ENCODE measurements at regions not wholly inside any gene's neighbourhood (a gene's known extent, or its start where the extent isn't known, plus 50 kb on each side); places are given as distances from the start of the nearest gene placed in this dataset.

GRCh38 chr1:234963180-234963903 lies 165.3 kb downstream of the TOMM20 start (continued):
- TF ChIP-seq ZFP91 (CRISPR knock-in tag; IDR thresholded peaks at IDR 0.05; ENCODE audit: borderline replicate concordance): no peak; the same call in 1 of the 2 replicates
- no peak for TF ChIP-seq EHMT2 (IDR thresholded peaks at IDR 0.05; ENCODE audit: borderline replicate concordance, low read depth, low read length)
- TF ChIP-seq PPARG (CRISPR knock-in tag; conservative IDR thresholded peaks at IDR 0.05): peak; percentile 90
- TF ChIP-seq POLR2A (IDR thresholded peaks at IDR 0.05; ENCODE audit: insufficient read depth in 1 of 2, low read depth in 2 of 2, low read length in 2 of 2): peak; percentile 70 to 80
- TF ChIP-seq ZNF607 (CRISPR knock-in tag; IDR thresholded peaks at IDR 0.05; ENCODE audit: borderline replicate concordance): 0 out of 2 replicates have a peak, but pooled peaks have one; percentile 62
- no peak for TF ChIP-seq PCBP1 (IDR thresholded peaks at IDR 0.05; ENCODE audit: borderline replicate concordance, low read depth, low read length)
- TF ChIP-seq XBP1 (CRISPR knock-in tag; IDR thresholded peaks at IDR 0.05): 0 out of 2 replicates have a peak, but pooled peaks have one; percentile 37
- TF ChIP-seq ATF7 (IDR thresholded peaks at IDR 0.05): no peak
- TF ChIP-seq ATF7 (CRISPR knock-in tag; IDR thresholded peaks at IDR 0.05): peak; percentile 75; the same call in 1 of the 2 replicates
- peak; percentile 85; the same call in 1 of the 2 replicates for TF ChIP-seq SAP130 (CRISPR knock-in tag; IDR thresholded peaks at IDR 0.05; ENCODE audit: low read depth)
- no peak for TF ChIP-seq ZFP37 (CRISPR knock-in tag; IDR thresholded peaks at IDR 0.05; ENCODE audit: borderline replicate concordance)
- no peak for TF ChIP-seq ZNF724P (CRISPR knock-in tag; IDR thresholded peaks at IDR 0.05; ENCODE audit: borderline replicate concordance)
- TF ChIP-seq KLF16 (CRISPR knock-in tag; IDR thresholded peaks at IDR 0.05): peak in 1 of 2 experiments; percentile 69; a peak in 2 of 4 replicates
- no peak for TF ChIP-seq ZBTB2 (CRISPR knock-in tag; IDR thresholded peaks at IDR 0.05; ENCODE audit: low read depth)
- no peak for TF ChIP-seq ZNF530 (CRISPR knock-in tag; IDR thresholded peaks at IDR 0.05; ENCODE audit: low read depth)
- TF ChIP-seq BCL3 (CRISPR knock-in tag; IDR thresholded peaks at IDR 0.05): no peak
- no peak for TF ChIP-seq EED (CRISPR knock-in tag; IDR thresholded peaks at IDR 0.05)
- TF ChIP-seq ZNF704 (CRISPR knock-in tag; IDR thresholded peaks at IDR 0.05; ENCODE audit: borderline replicate concordance): no peak
- peak; percentile 86 for TF ChIP-seq POLR2AphosphoS5 (IDR thresholded peaks at IDR 0.05; ENCODE audit: low read depth, low read length)
- peak; percentile 7 to 56; a peak in 1 of 4 replicates for TF ChIP-seq NR2F1 (CRISPR knock-in tag; IDR thresholded peaks at IDR 0.05)
- TF ChIP-seq KLF11 (CRISPR knock-in tag; IDR thresholded peaks at IDR 0.05): 0 out of 2 replicates have a peak, but pooled peaks have one; percentile 37
- peak; percentile 97 for TF ChIP-seq FOXJ3 (CRISPR knock-in tag; IDR thresholded peaks at IDR 0.05; ENCODE audit: borderline replicate concordance)
- peak; percentile 66 for TF ChIP-seq ZSCAN31 (CRISPR knock-in tag; IDR thresholded peaks at IDR 0.05; ENCODE audit: low read depth)
